ENCODE measurements at regions not wholly inside any gene's neighbourhood (a gene's known extent, or its start where the extent isn't known, plus 50 kb on each side); places are given as distances from the start of the nearest gene placed in this dataset.

GRCh38 chr11:129720156-129720555, 95.5 kb upstream of the TMEM45B start:
- TF ChIP-seq CTCF (conservative IDR thresholded peaks at IDR 0.05; ENCODE audit: low read depth, low read length) (no peak), RFX5 (IDR thresholded peaks at IDR 0.05; ENCODE audit: low read depth, low read length) (no peak), RCOR1 (IDR thresholded peaks at IDR 0.05; ENCODE audit: insufficient replicate concordance, low read length) (no peak), POLR2A (IDR thresholded peaks at IDR 0.05; ENCODE audit: low read depth, low read length) (no peak), ELK1 (IDR thresholded peaks at IDR 0.05; ENCODE audit: borderline replicate concordance, low read depth, low read length) (no peak), RAD21 (IDR thresholded peaks at IDR 0.05; ENCODE audit: low read length) (no peak), SMC3 (IDR thresholded peaks at IDR 0.05; ENCODE audit: low read depth, low read length) (no peak), USF2 (IDR thresholded peaks at IDR 0.05; ENCODE audit: low read depth, low read length) (no peak)

Data from IMR-90 (cell line).